ENCODE measurements at regions not wholly inside any gene's neighbourhood (a gene's known extent, or its start where the extent isn't known, plus 50 kb on each side); places are given as distances from the start of the nearest gene placed in this dataset.
A peak's percentile ranks its signal among the peaks of the same experiment; 100 is the strongest.
"Not testable (repeated sequence)": the region's sequence is repeated elsewhere in the genome, so short reads cannot be mapped to it uniquely, and the experiment has no call there.

DNA sequence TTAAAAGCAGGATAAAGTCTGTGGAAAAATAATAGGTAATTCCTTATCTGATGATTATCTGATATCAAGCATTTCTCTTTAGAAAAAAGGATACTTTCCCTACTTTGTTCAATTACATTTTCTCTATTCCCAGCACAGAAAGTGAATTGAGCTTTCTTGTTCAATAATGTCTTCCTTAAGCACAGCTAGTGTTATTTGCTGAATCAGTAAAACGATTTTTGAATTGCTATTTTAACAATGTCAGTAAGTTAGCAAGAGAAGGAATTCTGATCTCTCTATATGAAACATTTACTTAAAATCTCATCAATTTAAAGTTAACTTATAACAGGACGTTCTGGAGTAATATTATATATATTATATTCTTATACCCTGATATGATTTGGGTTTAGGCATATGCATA is 337.2 kb upstream of the ANKRD30A start:
- no peak for DNase-seq (ENCODE audit: low read depth)
- Histone ChIP-seq H3K27me3 (replicated peaks; ENCODE audit: control insufficient read depth, insufficient read depth, low read length) (peaks cover 4% of the 10 kb centered on the region), H3K9ac (ENCODE audit: low read length) (no peak overlapping the region), H3K36me3 (ENCODE audit: control insufficient read depth, insufficient read depth, low read length, severe bottlenecking) (no peaks in the 10 kb centered on the region), H3K4me3 (ENCODE audit: low read length) (no peak overlapping the region), H3K9me3 (ENCODE audit: control insufficient read depth, low read length) (no peaks in the 10 kb centered on the region), H3K4me1 (ENCODE audit: control insufficient read depth, insufficient read depth, low read length) (no peaks in the 10 kb centered on the region)

DNA sequence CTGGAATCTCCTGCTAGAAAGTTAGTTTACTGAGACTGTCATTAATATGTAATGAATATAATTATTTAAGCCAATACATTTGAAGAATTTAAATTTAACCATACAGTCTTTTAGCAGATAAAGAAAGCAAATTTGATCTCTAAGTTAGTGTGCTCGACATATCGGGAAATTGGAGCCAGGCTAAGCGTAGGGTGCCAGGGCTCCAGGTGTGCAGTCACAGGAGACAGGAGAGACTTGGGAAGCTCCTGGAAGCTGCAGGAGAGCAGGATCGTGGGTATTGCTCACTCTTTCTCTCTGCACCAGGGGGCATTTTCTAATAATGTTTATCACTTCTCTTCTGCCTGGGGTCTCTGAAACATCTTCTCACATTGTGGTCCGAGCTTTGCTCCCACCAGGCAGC is 342.0 kb upstream of the ANKRD30A start:
- DNase-seq (ENCODE audit: low read depth), result no peak
- Histone ChIP-seq H3K9me3 (ENCODE audit: control insufficient read depth, low read length) (no peaks in the 10 kb centered on the region), H3K9ac (ENCODE audit: low read length) (no peak overlapping the region), H3K4me1 (ENCODE audit: control insufficient read depth, insufficient read depth, low read length) (peaks cover 4% of the 10 kb centered on the region), H3K27me3 (replicated peaks; ENCODE audit: control insufficient read depth, insufficient read depth, low read length) (peaks cover 4% of the 10 kb centered on the region), H3K4me3 (ENCODE audit: low read length) (no peak overlapping the region), H3K36me3 (ENCODE audit: control insufficient read depth, insufficient read depth, low read length, severe bottlenecking) (no peaks in the 10 kb centered on the region)

DNA sequence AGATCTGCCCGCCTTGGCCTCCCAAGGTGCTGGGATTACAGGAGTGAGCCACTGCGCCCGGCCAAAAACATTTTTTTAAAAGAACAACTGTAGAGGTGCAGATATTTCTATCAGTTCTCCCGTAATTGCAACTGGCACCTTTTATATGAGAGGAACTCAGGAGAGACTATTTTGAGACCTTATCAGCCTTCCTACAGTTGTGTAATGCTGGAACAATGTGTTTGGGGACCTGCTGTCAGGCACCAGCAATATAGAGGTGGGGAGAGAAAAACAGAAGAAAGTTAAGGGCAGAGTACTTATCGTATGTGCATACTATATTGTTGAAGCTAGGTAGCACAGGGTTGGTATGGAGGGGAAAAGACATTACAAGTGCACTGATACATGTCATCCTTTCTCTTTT is 343.8 kb upstream of the ANKRD30A start:
- Histone ChIP-seq H3K27me3 (replicated peaks; ENCODE audit: control insufficient read depth, insufficient read depth, low read length) (peaks cover 4% of the 10 kb centered on the region), H3K4me3 (ENCODE audit: low read length) (no peak overlapping the region), H3K4me1 (ENCODE audit: control insufficient read depth, insufficient read depth, low read length) (peaks cover 10% of the 10 kb centered on the region), H3K9me3 (ENCODE audit: control insufficient read depth, low read length) (no peaks in the 10 kb centered on the region), H3K9ac (ENCODE audit: low read length) (no peak overlapping the region), H3K36me3 (ENCODE audit: control insufficient read depth, insufficient read depth, low read length, severe bottlenecking) (no peaks in the 10 kb centered on the region)
- DNase-seq (ENCODE audit: low read depth), result no peak

DNA sequence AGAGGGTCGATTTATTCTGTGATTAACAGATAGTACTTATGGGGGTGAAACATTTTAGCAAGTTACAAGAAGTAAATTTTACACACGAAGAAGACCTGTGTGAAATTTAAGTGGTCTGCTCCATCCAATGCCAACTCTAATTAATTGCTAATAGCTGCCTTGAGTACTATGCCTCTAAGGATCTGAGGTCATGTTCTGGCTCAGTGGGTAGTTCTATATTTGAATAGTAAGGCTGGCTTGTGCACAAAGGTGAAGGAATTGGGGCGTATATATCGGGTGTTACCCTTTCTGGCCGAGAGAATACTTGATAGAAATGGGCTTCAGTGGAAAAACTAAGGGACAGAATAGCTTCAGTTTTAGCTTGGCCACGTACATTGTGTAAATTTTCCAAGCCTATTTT is 345.2 kb upstream of the ANKRD30A start:
- peaks cover 4% of the 10 kb centered on the region for H3K27me3 ChIP-seq (replicated peaks; ENCODE audit: control insufficient read depth, insufficient read depth, low read length)
- no peak overlapping the region for H3K4me3 ChIP-seq (ENCODE audit: low read length)
- H3K9me3 ChIP-seq (ENCODE audit: control insufficient read depth, low read length), result no peaks in the 10 kb centered on the region
- H3K36me3 ChIP-seq (ENCODE audit: control insufficient read depth, insufficient read depth, low read length, severe bottlenecking), result no peaks in the 10 kb centered on the region
- peaks cover 10% of the 10 kb centered on the region for H3K4me1 ChIP-seq (ENCODE audit: control insufficient read depth, insufficient read depth, low read length)
- no peak for DNase-seq (ENCODE audit: low read depth)
- no peak overlapping the region for H3K9ac ChIP-seq (ENCODE audit: low read length)

DNA sequence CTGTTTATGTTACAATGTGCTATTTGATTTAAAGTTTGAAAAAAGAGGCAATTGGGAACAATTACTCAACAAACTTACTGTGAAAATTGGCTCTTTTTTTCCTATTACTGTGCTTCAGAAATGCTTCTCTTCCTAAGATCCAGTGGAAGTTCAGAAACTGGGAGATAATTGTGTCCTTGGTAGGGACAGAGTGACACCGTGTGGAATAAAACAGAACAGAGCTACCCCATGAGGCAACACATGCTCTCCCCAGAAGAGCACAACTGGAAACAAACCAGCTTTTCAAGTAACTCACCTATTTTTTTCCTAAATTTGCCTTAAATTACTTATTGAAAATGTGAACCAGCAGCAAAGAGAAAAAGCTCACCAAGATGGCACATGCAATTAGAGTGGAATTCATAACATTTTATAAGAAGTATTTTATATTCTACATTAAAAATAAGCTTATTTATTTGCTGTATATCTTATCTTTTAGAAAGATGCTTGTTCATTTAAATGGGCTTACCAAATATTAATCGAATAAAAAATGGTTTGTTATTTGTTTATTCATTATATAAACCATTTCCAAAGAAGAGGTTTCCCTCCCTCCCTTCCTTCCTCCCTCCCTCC is 346.1 kb upstream of the ANKRD30A start:
- no peak overlapping the region for H3K4me3 ChIP-seq (ENCODE audit: low read length)
- H3K27me3 ChIP-seq (replicated peaks; ENCODE audit: control insufficient read depth, insufficient read depth, low read length), result peaks cover 2% of the 10 kb centered on the region
- H3K4me1 ChIP-seq (ENCODE audit: control insufficient read depth, insufficient read depth, low read length), result peaks cover 10% of the 10 kb centered on the region
- H3K9ac ChIP-seq (ENCODE audit: low read length), result no peak overlapping the region
- DNase-seq (ENCODE audit: low read depth), result peak; percentile 89
- H3K9me3 ChIP-seq (ENCODE audit: control insufficient read depth, low read length), result no peaks in the 10 kb centered on the region
- H3K36me3 ChIP-seq (ENCODE audit: control insufficient read depth, insufficient read depth, low read length, severe bottlenecking), result no peaks in the 10 kb centered on the region

DNA sequence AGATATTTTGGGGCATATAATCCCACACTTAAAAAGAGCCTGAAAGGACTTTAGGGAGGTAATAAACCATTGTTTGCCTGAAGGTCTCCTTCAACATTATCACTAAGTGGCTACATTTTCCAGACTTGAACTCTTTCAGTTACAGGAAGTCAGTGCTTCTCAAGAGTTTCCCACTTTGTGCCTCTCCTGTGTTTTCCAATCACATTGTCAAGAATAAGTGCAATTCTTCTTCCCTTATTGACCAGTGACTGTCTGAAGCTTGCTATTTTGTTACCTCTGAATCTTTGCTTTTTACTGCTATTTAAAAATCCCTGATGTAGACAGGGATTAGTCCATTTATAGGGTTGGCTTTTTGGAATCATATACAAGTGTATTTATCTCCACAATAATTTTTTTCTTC is 346.7 kb upstream of the ANKRD30A start:
- no peaks in the 10 kb centered on the region for H3K9me3 ChIP-seq (ENCODE audit: control insufficient read depth, low read length)
- H3K27me3 ChIP-seq (replicated peaks; ENCODE audit: control insufficient read depth, insufficient read depth, low read length), result no peaks in the 10 kb centered on the region
- H3K36me3 ChIP-seq (ENCODE audit: control insufficient read depth, insufficient read depth, low read length, severe bottlenecking), result no peaks in the 10 kb centered on the region
- DNase-seq (ENCODE audit: low read depth), result no peak
- H3K9ac ChIP-seq (ENCODE audit: low read length), result no peak overlapping the region
- no peak overlapping the region for H3K4me3 ChIP-seq (ENCODE audit: low read length)
- peaks cover 10% of the 10 kb centered on the region for H3K4me1 ChIP-seq (ENCODE audit: control insufficient read depth, insufficient read depth, low read length)

DNA sequence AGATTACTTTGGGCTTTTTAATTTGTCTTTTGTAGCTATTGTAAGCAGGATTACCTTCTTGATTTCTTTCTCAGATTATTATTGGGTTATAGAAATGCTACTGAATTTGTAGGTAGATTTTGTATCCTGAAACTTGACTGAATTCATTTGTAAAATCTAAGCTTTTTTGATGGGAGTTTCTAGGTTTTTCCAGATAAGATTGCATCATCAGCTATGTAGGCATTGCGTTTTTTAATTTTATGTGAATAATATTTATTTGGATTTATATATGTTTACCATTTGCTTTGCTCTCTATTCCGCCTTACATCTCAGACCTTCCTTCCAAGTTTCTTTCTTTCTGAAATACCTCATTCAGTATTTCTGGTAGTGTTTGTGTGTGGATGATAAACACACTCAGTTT is 351.7 kb upstream of the ANKRD30A start:
- Histone ChIP-seq H3K4me1 (ENCODE audit: control insufficient read depth, insufficient read depth, low read length) (peaks cover 6% of the 10 kb centered on the region), H3K36me3 (ENCODE audit: control insufficient read depth, insufficient read depth, low read length, severe bottlenecking) (no peaks in the 10 kb centered on the region), H3K9me3 (ENCODE audit: control insufficient read depth, low read length) (no peaks in the 10 kb centered on the region), H3K27me3 (replicated peaks; ENCODE audit: control insufficient read depth, insufficient read depth, low read length) (no peaks in the 10 kb centered on the region), H3K4me3 (ENCODE audit: low read length) (no peak overlapping the region), H3K9ac (ENCODE audit: low read length) (no peak overlapping the region)
- no peak for DNase-seq (ENCODE audit: low read depth)

DNA sequence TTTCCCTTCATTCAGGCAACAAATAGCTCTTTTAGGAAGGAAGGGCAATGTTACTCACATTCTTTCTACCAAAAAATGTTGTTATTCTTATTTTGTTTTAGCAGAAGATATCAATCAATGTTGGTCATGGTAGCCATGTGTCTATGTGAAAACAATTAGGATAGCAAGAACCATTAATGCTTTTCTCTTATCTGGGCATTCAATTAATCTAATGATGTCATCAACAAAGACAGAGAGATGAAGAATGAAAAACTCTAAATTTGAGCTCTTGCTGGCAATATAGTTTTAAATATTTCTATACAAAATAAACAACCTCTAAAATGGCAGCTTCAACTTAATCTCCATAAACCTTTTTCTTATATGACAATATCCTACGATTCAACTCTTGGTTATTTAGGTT is 353.7 kb upstream of the ANKRD30A start:
- no peaks in the 10 kb centered on the region for H3K27me3 ChIP-seq (replicated peaks; ENCODE audit: control insufficient read depth, insufficient read depth, low read length)
- H3K4me3 ChIP-seq (ENCODE audit: low read length), result no peak overlapping the region
- H3K4me1 ChIP-seq (ENCODE audit: control insufficient read depth, insufficient read depth, low read length), result no peaks in the 10 kb centered on the region
- no peaks in the 10 kb centered on the region for H3K36me3 ChIP-seq (ENCODE audit: control insufficient read depth, insufficient read depth, low read length, severe bottlenecking)
- no peak for DNase-seq (ENCODE audit: low read depth)
- H3K9me3 ChIP-seq (ENCODE audit: control insufficient read depth, low read length), result no peaks in the 10 kb centered on the region
- H3K9ac ChIP-seq (ENCODE audit: low read length), result no peak overlapping the region

DNA sequence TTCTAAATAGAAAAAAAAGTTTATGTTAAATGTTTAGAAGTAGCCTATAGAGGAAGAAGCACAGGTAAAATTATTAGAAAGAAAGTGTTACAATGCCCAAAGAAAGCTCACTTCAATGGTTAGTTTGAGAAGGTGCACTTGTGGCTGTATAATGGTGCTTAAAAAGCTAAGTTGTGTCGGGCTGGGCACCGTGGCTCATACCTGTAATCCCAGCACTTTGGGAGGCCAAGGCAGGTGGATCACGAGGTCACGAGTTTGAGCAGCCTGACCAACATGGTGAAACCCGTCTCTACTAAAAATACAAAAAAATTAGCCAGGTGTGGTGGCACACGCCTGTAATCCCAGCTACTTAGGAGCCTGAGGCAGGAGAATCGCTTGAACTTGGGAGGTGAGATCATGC is 355.7 kb upstream of the ANKRD30A start:
- DNase-seq (ENCODE audit: low read depth); H3K9ac ChIP-seq (ENCODE audit: low read length); H3K27me3 ChIP-seq (replicated peaks; ENCODE audit: control insufficient read depth, insufficient read depth, low read length); H3K9me3 ChIP-seq (ENCODE audit: control insufficient read depth, low read length); H3K36me3 ChIP-seq (ENCODE audit: control insufficient read depth, insufficient read depth, low read length, severe bottlenecking); H3K4me1 ChIP-seq (ENCODE audit: control insufficient read depth, insufficient read depth, low read length); H3K4me3 ChIP-seq (ENCODE audit: low read length): not testable (repeated sequence)

DNA sequence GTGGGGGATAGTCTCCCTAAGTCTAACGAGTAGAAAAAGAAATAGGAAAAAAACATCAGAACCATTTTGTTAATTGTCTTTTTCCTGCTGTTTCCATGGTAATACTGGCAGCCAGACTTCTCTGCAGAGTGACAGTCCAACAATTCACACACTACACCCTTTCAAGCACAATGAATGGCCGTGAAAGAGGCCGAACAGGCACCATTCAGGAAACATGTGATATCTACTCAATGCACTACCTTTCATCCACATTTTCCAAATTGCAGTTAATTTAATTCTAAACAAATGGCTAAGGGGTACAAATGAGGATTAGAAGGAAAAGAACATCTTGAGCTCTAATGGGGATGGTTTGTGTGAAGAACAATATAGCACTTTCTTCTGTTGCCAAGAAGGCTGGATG is 358.5 kb upstream of the ANKRD30A start:
- Histone ChIP-seq H3K4me1 (ENCODE audit: control insufficient read depth, insufficient read depth, low read length) (peaks cover 10% of the 10 kb centered on the region), H3K4me3 (ENCODE audit: low read length) (no peak overlapping the region), H3K27me3 (replicated peaks; ENCODE audit: control insufficient read depth, insufficient read depth, low read length) (no peaks in the 10 kb centered on the region), H3K9ac (ENCODE audit: low read length) (no peak overlapping the region), H3K36me3 (ENCODE audit: control insufficient read depth, insufficient read depth, low read length, severe bottlenecking) (no peaks in the 10 kb centered on the region), H3K9me3 (ENCODE audit: control insufficient read depth, low read length) (no peaks in the 10 kb centered on the region)
- DNase-seq (ENCODE audit: low read depth), result no peak

DNA sequence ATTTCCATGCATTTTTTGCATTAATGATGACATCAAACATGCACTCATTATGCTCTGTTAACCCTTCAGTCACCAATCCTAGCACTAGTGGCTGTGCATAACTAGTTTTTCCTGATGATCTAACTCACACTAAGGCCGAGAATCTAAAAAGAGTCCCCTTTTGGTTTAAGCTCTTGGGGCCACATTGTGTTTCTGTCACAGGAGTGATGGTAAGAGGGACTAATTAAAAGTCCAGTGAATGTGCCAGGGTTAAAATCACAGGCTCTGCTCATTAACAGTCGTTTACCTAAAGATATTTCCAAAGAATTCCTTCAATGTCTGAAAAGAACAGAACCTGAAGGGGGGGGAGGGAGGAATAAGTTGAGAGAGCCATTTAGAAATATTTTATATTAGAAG is 359.0 kb upstream of the ANKRD30A start:
- DNase-seq (ENCODE audit: low read depth), result no peak
- H3K36me3 ChIP-seq (ENCODE audit: control insufficient read depth, insufficient read depth, low read length, severe bottlenecking), result no peaks in the 10 kb centered on the region
- H3K4me1 ChIP-seq (ENCODE audit: control insufficient read depth, insufficient read depth, low read length), result peaks cover 10% of the 10 kb centered on the region
- H3K9ac ChIP-seq (ENCODE audit: low read length), result no peak overlapping the region
- H3K9me3 ChIP-seq (ENCODE audit: control insufficient read depth, low read length), result no peaks in the 10 kb centered on the region
- no peaks in the 10 kb centered on the region for H3K27me3 ChIP-seq (replicated peaks; ENCODE audit: control insufficient read depth, insufficient read depth, low read length)
- no peak overlapping the region for H3K4me3 ChIP-seq (ENCODE audit: low read length)

DNA sequence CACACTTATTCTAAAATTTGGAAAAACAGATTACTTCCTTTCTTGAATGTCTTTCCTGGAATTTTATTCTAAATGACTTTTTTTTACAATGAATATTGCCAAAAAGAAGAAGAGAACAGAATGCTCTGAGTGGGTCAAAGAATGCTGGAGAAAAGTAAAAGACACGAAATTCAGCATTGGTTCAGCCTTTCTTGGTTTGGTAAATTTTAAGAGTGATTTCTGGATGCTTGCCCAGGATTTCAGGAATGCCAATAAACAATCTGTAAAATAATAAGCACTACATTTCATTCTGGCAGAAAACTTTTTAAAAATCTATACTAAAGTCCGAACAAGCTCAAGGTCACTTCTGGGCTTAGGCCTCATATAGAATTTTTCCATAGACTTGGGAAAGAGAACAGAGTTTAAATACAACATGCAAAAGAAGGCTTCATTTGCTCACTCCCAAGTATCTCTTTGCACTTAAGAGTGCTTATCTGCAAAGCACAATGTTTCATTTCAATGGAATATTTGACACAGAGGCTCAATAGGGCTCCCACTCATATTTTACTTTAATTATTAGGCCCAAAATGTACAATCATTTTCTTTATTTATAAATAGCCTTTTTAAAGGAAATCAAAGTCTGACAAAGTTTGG is 359.5 kb upstream of the ANKRD30A start:
- Histone ChIP-seq H3K4me1 (ENCODE audit: control insufficient read depth, insufficient read depth, low read length) (peaks cover 10% of the 10 kb centered on the region), H3K36me3 (ENCODE audit: control insufficient read depth, insufficient read depth, low read length, severe bottlenecking) (no peaks in the 10 kb centered on the region), H3K9ac (ENCODE audit: low read length) (no peak overlapping the region), H3K4me3 (ENCODE audit: low read length) (no peak overlapping the region), H3K27me3 (replicated peaks; ENCODE audit: control insufficient read depth, insufficient read depth, low read length) (no peaks in the 10 kb centered on the region), H3K9me3 (ENCODE audit: control insufficient read depth, low read length) (no peaks in the 10 kb centered on the region)
- DNase-seq (ENCODE audit: low read depth), result peak; percentile 67

Measured in adipocyte (in vitro differentiated cells).